Heart right ventricle (tissue), 16 donors: ENCODE measurements at regions not wholly inside any gene's neighbourhood (a gene's known extent, or its start where the extent isn't known, plus 50 kb on each side); places are given as distances from the start of the nearest gene placed in this dataset.

Experiments
- ATAC-seq, 8 donors: fragments of 200-7000 bp; cut with Tn5 transposase; one replicate each; pipeline ENCODE4 v1.9.1; 2020; ENCODE audit warnings: mild to moderate bottlenecking in 8 of 8, moderate library complexity in 8 of 8, moderate number of reproducible peaks in 1 of 8
- DNase-seq, 2 donors: peaks; one replicate each; pipeline ENCODE4 v3.0.0-alpha.2; 2020
- H3K27ac ChIP-seq, 10 donors: fragments of 200-600 bp; sonication (generic) in 2 of 10; one replicate each; pipeline versions ENCODE4 v1.5.0 to v1.8.0; 2020 to 2022; ENCODE audit warnings: mild to moderate bottlenecking in 3 of 10
- H3K27me3 ChIP-seq, 7 donors: fragments of 200-600 bp; one replicate each; pipeline ENCODE4 v1.8.0; 2021 to 2022; ENCODE audit warnings: mild to moderate bottlenecking in 2 of 7
- H3K36me3 ChIP-seq, 9 donors: fragments of 200-600 bp; sonication (generic) in 1 of 9; one replicate each; pipeline versions ENCODE4 v1.5.0 to v1.8.0; 2020 to 2022; ENCODE audit warnings: mild to moderate bottlenecking in 2 of 9
- H3K4me1 ChIP-seq, 9 donors: fragments of 200-600 bp; sonication (generic) in 1 of 9; one replicate each; pipeline versions ENCODE4 v1.5.0 to v1.8.0; 2020 to 2022; ENCODE audit warnings: mild to moderate bottlenecking in 4 of 9
- H3K4me3 ChIP-seq, 10 donors: fragments of 200-600 bp; sonication (generic) in 2 of 10; one replicate each; pipeline versions ENCODE4 v1.5.0 to v1.8.0; 2020 to 2022; ENCODE audit warnings: mild to moderate bottlenecking in 7 of 10, moderate library complexity in 2 of 10
- H3K9me3 ChIP-seq, 11 donors: fragments of 200-600 bp in 10 of 11; sonication (generic) in 2 of 11; one replicate each; pipeline versions ENCODE4 v1.5.0 to v1.8.0; 2013 to 2022; ENCODE audit warnings: mild to moderate bottlenecking in 2 of 11, control low read depth in 1 of 11, moderate library complexity in 1 of 11
- WGBS, 2 donors: extraction: QIAGEN DNeasy Blood & Tissue Kit; methylation state at CpG; one replicate each; pipeline ENCODE4 v1.1.7; 2013; ENCODE audit warnings: inconsistent platforms in 1 of 2; 5-methylcytosine and 5-hydroxymethylcytosine counted together
- intact Hi-C, 10 donors: fragments of 100-400 bp; cut with DNase I; formaldehyde crosslinking; loops; one replicate each; pipeline versions ENCODE4 v1.11.1 to v1.14.2; 2022
- TF ChIP-seq, protein P1 (sequence below), 9 donors: fragments of 200-600 bp; sonication (generic) in 2 of 9; IDR thresholded peaks; one replicate each; pipeline versions ENCODE4 v1.5.0 to v1.8.0; 2021 to 2022; ENCODE audit warnings: antibody characterized with exemption in 9 of 9, mild to moderate bottlenecking in 5 of 9, moderate library complexity in 1 of 9
- donor health status: Arrhythmogenic right ventricular cardiomyopathy.
- donor health status: ischemic (EF 13 %, LVEDD 7.1; RV severe dilation, severe dysfunction).
- donor health status: healthy with polysubstance abuse.
- donor health status: DM: no; HTN: yes; CAD: no.
- donor health status: DM: no; HTN: no; CAD: no.
- donor health status: ischemic (EF 25% LVEDD 6.9; RV normal size, moderate dysfunction).
- donor health status: ischemic (EF 25% LVEDD 5.7; RV mildly dilated, moderate dysfunction).
- donor health status: healthy.
- donor health status: DM: yes; HTN: yes; CAD: no.
- donor health status: Ischemic cardiomyopathy.
- donor health status: ischemic (EF 35%, LVEDD 5.7; RV mildly dilated, moderate dysfunction).
- donor health status: nonischemic (EF 11% LVEDD 7.7; RV severe dilation, severe dysfunction).
- donor health status: DM: yes; HTN: yes; CAD: no.
- donor health status: PGD.
- donor health status: ischemic (EF 29% LVEDD 5.4; RV normal size, mild dysfunction).
- donor health status: nonischemic (EF 23%, LVEDD 6.1; RV moderate dilation, normal function).

DNA sequence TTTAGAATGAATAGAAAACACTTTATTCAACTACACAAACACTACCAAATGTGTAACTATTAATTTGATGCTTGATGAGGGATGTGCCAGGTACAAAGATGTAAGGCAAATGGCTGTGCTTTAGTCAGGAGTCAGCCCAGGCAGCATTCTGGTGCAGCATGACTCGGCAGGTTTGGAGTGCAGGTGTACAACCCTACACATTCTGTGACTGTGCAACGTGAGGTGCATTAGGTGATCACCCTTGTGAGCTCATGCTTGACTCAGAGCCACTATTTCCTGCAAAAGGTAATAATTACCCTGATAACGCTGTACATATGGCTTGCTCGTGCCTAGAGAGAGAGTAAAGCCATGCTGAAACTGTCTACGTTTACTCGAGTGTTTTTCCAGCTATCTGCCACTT lies 288.7 kb upstream of the DSEL start:
- H3K27ac ChIP-seq, result no peak overlapping the region
- intact Hi-C loops, result no loop called here

DNA sequence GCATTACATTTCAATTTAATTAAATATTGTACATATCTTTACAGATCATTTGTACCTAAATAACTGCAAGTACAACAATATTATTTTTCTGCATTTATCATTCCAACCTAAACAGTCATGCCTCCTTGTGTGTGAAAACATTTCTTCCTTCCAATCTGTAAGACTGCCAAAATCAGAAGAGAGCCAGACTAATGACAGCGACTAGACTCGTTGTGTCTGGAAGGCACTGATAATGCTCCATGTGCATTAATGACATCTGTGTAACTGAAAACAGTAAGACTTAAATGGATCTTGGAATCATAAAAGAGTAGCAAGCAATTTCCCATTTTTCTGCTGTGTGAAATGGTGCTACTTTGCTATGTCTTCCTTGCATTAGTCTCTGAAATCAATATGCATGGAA lies 278.0 kb upstream of the DSEL start:
- no peak overlapping the region for H3K4me3 ChIP-seq
- no peaks in the 10 kb centered on the region for H3K27me3 ChIP-seq
- H3K27ac ChIP-seq, result no peak overlapping the region
- H3K4me1 ChIP-seq, result no peaks in the 10 kb centered on the region
- H3K36me3 ChIP-seq, result no peaks in the 10 kb centered on the region
- H3K9me3 ChIP-seq, result no peaks in the 10 kb centered on the region
- intact Hi-C loops, result no loop called here
- DNase-seq, result no peak
- ATAC-seq, result no peak
- WGBS, 2 donors, result 19 to 27% methylated on average over 2 of the region's 2 CpGs
- TF ChIP-seq, protein P1, sequence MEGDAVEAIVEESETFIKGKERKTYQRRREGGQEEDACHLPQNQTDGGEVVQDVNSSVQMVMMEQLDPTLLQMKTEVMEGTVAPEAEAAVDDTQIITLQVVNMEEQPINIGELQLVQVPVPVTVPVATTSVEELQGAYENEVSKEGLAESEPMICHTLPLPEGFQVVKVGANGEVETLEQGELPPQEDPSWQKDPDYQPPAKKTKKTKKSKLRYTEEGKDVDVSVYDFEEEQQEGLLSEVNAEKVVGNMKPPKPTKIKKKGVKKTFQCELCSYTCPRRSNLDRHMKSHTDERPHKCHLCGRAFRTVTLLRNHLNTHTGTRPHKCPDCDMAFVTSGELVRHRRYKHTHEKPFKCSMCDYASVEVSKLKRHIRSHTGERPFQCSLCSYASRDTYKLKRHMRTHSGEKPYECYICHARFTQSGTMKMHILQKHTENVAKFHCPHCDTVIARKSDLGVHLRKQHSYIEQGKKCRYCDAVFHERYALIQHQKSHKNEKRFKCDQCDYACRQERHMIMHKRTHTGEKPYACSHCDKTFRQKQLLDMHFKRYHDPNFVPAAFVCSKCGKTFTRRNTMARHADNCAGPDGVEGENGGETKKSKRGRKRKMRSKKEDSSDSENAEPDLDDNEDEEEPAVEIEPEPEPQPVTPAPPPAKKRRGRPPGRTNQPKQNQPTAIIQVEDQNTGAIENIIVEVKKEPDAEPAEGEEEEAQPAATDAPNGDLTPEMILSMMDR (IDR thresholded peaks at IDR 0.05), result no peak

More for the DNA sequence above, 288.7 kb upstream of the DSEL start:
- Histone ChIP-seq H3K27me3 (no peaks in the 10 kb centered on the region), H3K4me3 (no peak overlapping the region), H3K9me3 (peaks cover 0 to 5% (median 0%) of the 10 kb centered on the region in 11 donors), H3K4me1 (no peaks in the 10 kb centered on the region), H3K36me3 (no peaks in the 10 kb centered on the region)
- TF ChIP-seq, protein P1 (IDR thresholded peaks at IDR 0.05), result no peak
- ATAC-seq (no peak), DNase-seq (no peak)
- WGBS, 2 donors, result 82 to 83% methylated on average over 6 of the region's 6 CpGs

DNA sequence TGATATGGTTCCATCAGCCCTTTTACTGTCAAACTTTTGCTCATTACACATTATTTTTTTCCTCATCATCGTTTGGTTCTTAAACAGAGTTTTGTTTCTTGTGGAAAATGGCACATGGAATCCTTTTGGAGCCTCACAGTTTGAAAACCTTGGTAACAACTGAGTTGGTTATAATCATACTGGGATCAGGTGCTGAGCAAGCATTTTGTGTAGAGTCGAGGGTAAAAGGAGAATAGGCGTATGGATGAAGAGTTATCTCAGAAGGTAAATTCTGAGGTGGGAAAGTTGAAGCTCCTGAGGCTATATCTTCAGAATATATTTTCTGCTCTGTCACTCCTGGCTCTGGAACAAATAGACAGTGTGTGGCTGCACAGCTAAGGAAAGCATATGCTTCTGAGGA lies 274.0 kb upstream of the DSEL start:
- H3K27me3 ChIP-seq, result no peaks in the 10 kb centered on the region
- intact Hi-C loops, result no loop called here
- no peak overlapping the region for H3K4me3 ChIP-seq
- H3K36me3 ChIP-seq, result no peaks in the 10 kb centered on the region
- no peak overlapping the region for H3K27ac ChIP-seq
- no peaks in the 10 kb centered on the region for H3K4me1 ChIP-seq
- no peak for DNase-seq
- WGBS, 2 donors, result 86 to 89% methylated on average over 3 of the region's 3 CpGs
- no peaks in the 10 kb centered on the region for H3K9me3 ChIP-seq
- TF ChIP-seq, protein P1 (IDR thresholded peaks at IDR 0.05), result no peak
- no peak for ATAC-seq

DNA sequence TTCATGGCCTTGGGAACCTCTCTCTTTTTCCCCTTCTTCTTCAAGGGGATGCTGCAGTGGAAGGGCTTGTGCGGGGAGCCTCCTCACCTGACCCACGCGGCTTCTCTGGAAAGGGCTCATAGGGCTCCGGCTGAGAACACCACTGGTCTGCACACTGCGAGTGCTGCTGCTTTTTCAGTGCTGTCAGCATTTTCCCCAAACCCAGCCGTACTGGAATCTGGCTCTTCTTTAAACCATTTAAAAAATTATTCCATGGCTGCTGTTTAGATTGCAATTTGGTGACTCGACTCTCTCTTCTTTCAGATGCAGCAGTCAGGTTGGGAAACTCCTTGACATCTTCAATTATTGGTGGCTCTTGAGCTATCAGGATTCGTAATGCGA lies 272.6 kb upstream of the DSEL start:
- TF ChIP-seq, protein P1 (IDR thresholded peaks at IDR 0.05), result no peak

More for the DNA sequence above, 272.6 kb upstream of the DSEL start:
- Histone ChIP-seq H3K4me3 (no peak overlapping the region), H3K36me3 (no peaks in the 10 kb centered on the region), H3K4me1 (no peaks in the 10 kb centered on the region), H3K27ac (no peak overlapping the region), H3K9me3 (no peaks in the 10 kb centered on the region), H3K27me3 (no peaks in the 10 kb centered on the region)
- 82 to 91% methylated on average over 9 of the region's 9 CpGs for WGBS, 2 donors
- intact Hi-C loops, result no loop called here
- ATAC-seq (no peak), DNase-seq (no peak)
